ENCODE measurements at regions not wholly inside any gene's neighbourhood (a gene's known extent, or its start where the extent isn't known, plus 50 kb on each side); places are given as distances from the start of the nearest gene placed in this dataset.

GRCh38 chr5:29852329-29852728 lies 1341.2 kb upstream of the CDH6 start:
- H3K9me3 ChIP-seq (ENCODE audit: control insufficient read depth in 1 of 2, low read length in 2 of 2), result no peaks in the 10 kb centered on the region
- H3K4me1 Mint-ChIP-seq, result no peaks in the 10 kb centered on the region
- DNase-seq, result no peak
- no peaks in the 10 kb centered on the region for H3K4me1 ChIP-seq (ENCODE audit: insufficient read depth, low read length)
- no peak overlapping the region for H3K27ac Mint-ChIP-seq
- no peaks in the 10 kb centered on the region for H3K36me3 ChIP-seq (ENCODE audit: insufficient read depth, low read length)
- CTCF ChIA-PET (ENCODE audit: partially characterized antibody), result no interaction called here
- H3K27me3 Mint-ChIP-seq, result no peaks in the 10 kb centered on the region
- H3K4me3 Mint-ChIP-seq, result no peak overlapping the region
- no peak overlapping the region for H3K4me3 ChIP-seq (ENCODE audit: low read length in 2 of 2)
- H3K27ac ChIP-seq (ENCODE audit: low read depth, low read length), result no peak overlapping the region
- intact Hi-C loops (cut with micrococcal nuclease), result no loop called here
- POLR2A ChIA-PET (ENCODE audit: partially characterized antibody), result no interaction called here
- peaks cover 0 to 26% (median 14%) of the 10 kb centered on the region in 8 donors for H3K9me3 Mint-ChIP-seq
- H3K36me3 Mint-ChIP-seq, result no peaks in the 10 kb centered on the region
- H3K27me3 ChIP-seq (ENCODE audit: insufficient read depth, low read length), result no peaks in the 10 kb centered on the region

DNA sequence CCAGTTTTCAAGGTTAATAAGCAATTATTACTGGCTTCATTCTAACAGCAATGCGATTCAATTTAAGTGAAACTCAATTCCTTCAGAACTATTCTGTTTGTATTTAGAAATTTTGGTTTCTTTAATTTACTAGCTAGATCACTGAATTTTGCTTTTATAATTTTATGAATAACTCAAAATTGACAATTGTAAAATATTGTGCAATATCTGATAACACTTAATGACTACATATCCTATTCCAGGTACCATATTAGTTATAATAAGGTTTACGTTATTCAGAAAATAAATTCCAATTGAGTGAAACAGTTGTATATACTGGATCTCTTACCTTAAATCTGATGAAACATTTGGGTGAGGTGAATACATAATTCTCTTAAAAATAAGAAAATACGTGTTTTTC lies 1348.3 kb upstream of the CDH6 start:
- DNase-seq, result no peak
- ChIA-PET POLR2A (ENCODE audit: partially characterized antibody) (no interaction called here), CTCF (ENCODE audit: partially characterized antibody) (no interaction called here)
- Histone ChIP-seq H3K9me3 (ENCODE audit: control insufficient read depth in 1 of 2, low read length in 2 of 2) (no peaks in the 10 kb centered on the region), H3K27me3 (ENCODE audit: insufficient read depth, low read length) (no peaks in the 10 kb centered on the region), H3K4me1 (ENCODE audit: insufficient read depth, low read length) (no peaks in the 10 kb centered on the region), H3K27ac (ENCODE audit: low read depth, low read length) (no peak overlapping the region), H3K36me3 (ENCODE audit: insufficient read depth, low read length) (no peaks in the 10 kb centered on the region), H3K4me3 (ENCODE audit: low read length in 2 of 2) (no peak overlapping the region)
- intact Hi-C loops (cut with micrococcal nuclease), result no loop called here
- Mint-ChIP-seq H3K4me1 (no peaks in the 10 kb centered on the region), H3K27me3 (no peaks in the 10 kb centered on the region), H3K36me3 (no peaks in the 10 kb centered on the region), H3K27ac (no peak overlapping the region), H3K4me3 (no peak overlapping the region), H3K9me3 (peaks cover under 1 to 19% (median 7%) of the 10 kb centered on the region in 8 donors)

DNA sequence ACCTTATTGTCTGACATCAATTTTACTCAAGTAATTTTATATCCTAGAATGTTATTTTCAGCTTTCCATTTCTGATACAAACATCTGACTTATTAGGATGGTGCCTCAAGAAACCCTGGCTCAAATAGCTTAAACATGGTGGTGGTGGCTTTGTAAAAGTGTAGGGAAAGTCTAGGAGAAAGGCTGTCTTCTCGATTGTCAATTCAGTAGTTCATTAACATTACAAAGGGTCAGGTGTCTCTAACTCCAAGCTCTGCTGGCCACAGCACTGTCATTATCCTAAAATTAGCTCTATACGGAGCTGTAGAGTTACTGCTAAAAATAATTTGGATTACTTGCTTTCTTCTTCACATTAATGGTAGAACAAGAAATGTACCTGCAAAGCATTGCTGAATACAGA lies 1360.1 kb upstream of the CDH6 start:
- H3K27ac Mint-ChIP-seq, result no peak overlapping the region
- intact Hi-C loops (cut with micrococcal nuclease), result no loop called here
- H3K9me3 Mint-ChIP-seq, result peaks cover 2 to 31% (median 15%) of the 10 kb centered on the region in 8 donors
- H3K4me3 Mint-ChIP-seq, result no peak overlapping the region
- Histone ChIP-seq H3K4me1 (ENCODE audit: insufficient read depth, low read length) (no peaks in the 10 kb centered on the region), H3K4me3 (ENCODE audit: low read length in 2 of 2) (no peak overlapping the region), H3K36me3 (ENCODE audit: insufficient read depth, low read length) (no peaks in the 10 kb centered on the region), H3K9me3 (ENCODE audit: control insufficient read depth in 1 of 2, low read length in 2 of 2) (no peaks in the 10 kb centered on the region), H3K27me3 (ENCODE audit: insufficient read depth, low read length) (no peaks in the 10 kb centered on the region), H3K27ac (ENCODE audit: low read depth, low read length) (no peak overlapping the region)
- no peaks in the 10 kb centered on the region for H3K36me3 Mint-ChIP-seq
- H3K27me3 Mint-ChIP-seq, result no peaks in the 10 kb centered on the region
- ChIA-PET POLR2A (ENCODE audit: partially characterized antibody) (no interaction called here), CTCF (ENCODE audit: partially characterized antibody) (no interaction called here)
- no peak for DNase-seq
- H3K4me1 Mint-ChIP-seq, result no peaks in the 10 kb centered on the region

DNA sequence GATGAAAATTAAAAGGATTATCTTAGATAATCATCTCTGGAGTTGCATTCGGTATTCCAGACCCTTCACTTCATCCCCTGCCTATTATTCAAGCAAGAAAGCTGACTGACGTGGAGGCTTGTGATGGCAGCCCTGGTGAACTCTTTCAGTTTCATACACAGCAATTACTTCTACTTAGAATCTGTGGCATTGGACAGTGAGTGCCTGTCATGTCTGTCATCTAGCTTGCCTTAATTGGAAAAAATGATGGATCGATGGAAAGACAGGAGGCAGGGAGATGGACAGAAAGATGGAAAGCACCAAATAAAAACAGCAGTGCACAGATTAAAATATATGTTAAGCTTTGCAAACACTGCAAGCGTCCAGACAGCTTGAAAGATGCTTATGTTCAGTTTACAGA lies 1371.0 kb upstream of the CDH6 start:
- POLR2A ChIA-PET (ENCODE audit: partially characterized antibody), result no interaction called here
- CTCF ChIA-PET (ENCODE audit: partially characterized antibody), result no interaction called here
- no peak overlapping the region for H3K4me3 Mint-ChIP-seq

DNA sequence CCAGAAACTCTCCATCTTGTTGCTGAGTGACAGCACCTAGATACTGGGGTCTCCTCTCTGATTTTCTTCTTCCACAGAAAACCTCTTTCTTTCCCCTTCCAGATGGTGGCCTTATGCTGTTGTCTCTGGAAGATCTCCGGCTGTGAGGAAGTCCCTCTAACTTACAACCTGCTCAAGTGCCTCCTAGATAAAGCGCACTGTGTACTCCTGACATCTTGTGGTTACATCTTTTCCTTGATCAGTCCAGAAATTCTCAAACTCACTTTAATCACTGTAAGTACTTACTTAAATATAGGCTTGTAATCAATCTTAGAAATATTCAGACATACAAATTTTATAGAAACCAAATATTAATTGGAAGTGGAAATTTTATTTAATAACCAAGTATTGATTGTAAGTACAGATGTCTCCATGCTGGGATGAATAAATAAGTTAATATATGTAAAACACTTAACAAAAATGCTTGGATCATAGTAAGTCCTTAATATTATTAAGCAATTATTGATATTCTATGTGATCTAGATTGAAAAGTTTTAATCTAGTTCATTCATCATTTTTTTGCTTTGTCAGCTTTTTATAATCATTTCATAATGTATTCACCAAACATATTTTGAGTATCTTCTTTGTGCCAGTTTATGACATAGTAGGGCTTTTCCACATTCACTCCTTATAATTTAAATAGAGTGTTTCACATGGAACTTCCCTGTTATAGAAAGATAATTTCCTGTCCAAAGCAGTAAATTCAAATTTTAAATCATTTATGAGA lies 1381.4 kb upstream of the CDH6 start:
- Mint-ChIP-seq H3K4me3 (no peak overlapping the region), H3K4me1 (no peaks in the 10 kb centered on the region), H3K36me3 (no peaks in the 10 kb centered on the region), H3K27me3 (no peaks in the 10 kb centered on the region), H3K27ac (no peak overlapping the region), H3K9me3 (peaks cover 5 to 26% (median 10%) of the 10 kb centered on the region in 8 donors)
- CTCF ChIA-PET (ENCODE audit: partially characterized antibody), result no interaction called here
- Histone ChIP-seq H3K27me3 (ENCODE audit: insufficient read depth, low read length) (no peaks in the 10 kb centered on the region), H3K9me3 (ENCODE audit: control insufficient read depth in 1 of 2, low read length in 2 of 2) (no peaks in the 10 kb centered on the region), H3K4me3 (ENCODE audit: low read length in 2 of 2) (no peak overlapping the region), H3K36me3 (ENCODE audit: insufficient read depth, low read length) (no peaks in the 10 kb centered on the region), H3K4me1 (ENCODE audit: insufficient read depth, low read length) (no peaks in the 10 kb centered on the region), H3K27ac (ENCODE audit: low read depth, low read length) (no peak overlapping the region)
- POLR2A ChIA-PET (ENCODE audit: partially characterized antibody), result no interaction called here
- DNase-seq, result no peak
- intact Hi-C loops (cut with micrococcal nuclease), result no loop called here

More for the DNA sequence above, 1371.0 kb upstream of the CDH6 start:
- H3K9me3 Mint-ChIP-seq, result peaks cover 0 to 20% (median 7%) of the 10 kb centered on the region in 8 donors
- H3K9me3 ChIP-seq (ENCODE audit: control insufficient read depth in 1 of 2, low read length in 2 of 2), result no peaks in the 10 kb centered on the region
- no peaks in the 10 kb centered on the region for H3K4me1 Mint-ChIP-seq
- H3K4me1 ChIP-seq (ENCODE audit: insufficient read depth, low read length), result no peaks in the 10 kb centered on the region
- H3K36me3 ChIP-seq (ENCODE audit: insufficient read depth, low read length), result no peaks in the 10 kb centered on the region
- no peaks in the 10 kb centered on the region for H3K27me3 Mint-ChIP-seq
- no peak for DNase-seq
- intact Hi-C loops (cut with micrococcal nuclease), result no loop called here
- no peak overlapping the region for H3K4me3 ChIP-seq (ENCODE audit: low read length in 2 of 2)
- no peaks in the 10 kb centered on the region for H3K27me3 ChIP-seq (ENCODE audit: insufficient read depth, low read length)
- no peak overlapping the region for H3K27ac ChIP-seq (ENCODE audit: low read depth, low read length)
- no peaks in the 10 kb centered on the region for H3K36me3 Mint-ChIP-seq
- no peak overlapping the region for H3K27ac Mint-ChIP-seq

GRCh38 chr5:29805804-29806203 lies 1387.7 kb upstream of the CDH6 start:
- intact Hi-C loops (cut with micrococcal nuclease), result no loop called here
- Histone ChIP-seq H3K4me1 (ENCODE audit: insufficient read depth, low read length) (no peaks in the 10 kb centered on the region), H3K9me3 (ENCODE audit: control insufficient read depth in 1 of 2, low read length in 2 of 2) (no peaks in the 10 kb centered on the region), H3K36me3 (ENCODE audit: insufficient read depth, low read length) (no peaks in the 10 kb centered on the region), H3K27ac (ENCODE audit: low read depth, low read length) (no peak overlapping the region), H3K4me3 (ENCODE audit: low read length in 2 of 2) (no peak overlapping the region), H3K27me3 (ENCODE audit: insufficient read depth, low read length) (no peaks in the 10 kb centered on the region)
- POLR2A ChIA-PET (ENCODE audit: partially characterized antibody), result no interaction called here
- no peak for DNase-seq
- H3K4me1 Mint-ChIP-seq, result no peaks in the 10 kb centered on the region
- no peak overlapping the region for H3K4me3 Mint-ChIP-seq
- H3K27ac Mint-ChIP-seq, result no peak overlapping the region
- no peaks in the 10 kb centered on the region for H3K36me3 Mint-ChIP-seq
- H3K9me3 Mint-ChIP-seq, result peaks cover 0 to 10% (median 7%) of the 10 kb centered on the region in 8 donors
- no peaks in the 10 kb centered on the region for H3K27me3 Mint-ChIP-seq
- CTCF ChIA-PET (ENCODE audit: partially characterized antibody), result no interaction called here

- CTCF ChIA-PET (ENCODE audit: partially characterized antibody), result no interaction called here
- POLR2A ChIA-PET (ENCODE audit: partially characterized antibody), result no interaction called here
- H3K4me1 Mint-ChIP-seq, result no peaks in the 10 kb centered on the region
- H3K4me1 ChIP-seq (ENCODE audit: insufficient read depth, low read length), result no peaks in the 10 kb centered on the region
- H3K27me3 ChIP-seq (ENCODE audit: insufficient read depth, low read length), result no peaks in the 10 kb centered on the region
- no peaks in the 10 kb centered on the region for H3K27me3 Mint-ChIP-seq
- no peaks in the 10 kb centered on the region for H3K36me3 Mint-ChIP-seq
- H3K9me3 Mint-ChIP-seq, result peaks cover 0 to 15% (median 4%) of the 10 kb centered on the region in 8 donors
- no peak overlapping the region for H3K27ac Mint-ChIP-seq
- no peaks in the 10 kb centered on the region for H3K36me3 ChIP-seq (ENCODE audit: insufficient read depth, low read length)
- H3K27ac ChIP-seq (ENCODE audit: low read depth, low read length), result no peak overlapping the region
- H3K4me3 ChIP-seq (ENCODE audit: low read length in 2 of 2), result no peak overlapping the region
- intact Hi-C loops (cut with micrococcal nuclease), result no loop called here
- no peaks in the 10 kb centered on the region for H3K9me3 ChIP-seq (ENCODE audit: control insufficient read depth in 1 of 2, low read length in 2 of 2)
- no peak overlapping the region for H3K4me3 Mint-ChIP-seq
- no peak for DNase-seq
Observed at GRCh38 chr5:29800752-29801151, 1392.7 kb upstream of the CDH6 start.

GRCh38 chr5:29796013-29796412 lies 1397.5 kb upstream of the CDH6 start:
- ChIA-PET CTCF (ENCODE audit: partially characterized antibody) (no interaction called here), POLR2A (ENCODE audit: partially characterized antibody) (no interaction called here)
- Histone ChIP-seq H3K9me3 (ENCODE audit: control insufficient read depth in 1 of 2, low read length in 2 of 2) (no peaks in the 10 kb centered on the region), H3K36me3 (ENCODE audit: insufficient read depth, low read length) (no peaks in the 10 kb centered on the region), H3K4me1 (ENCODE audit: insufficient read depth, low read length) (no peaks in the 10 kb centered on the region), H3K27ac (ENCODE audit: low read depth, low read length) (no peak overlapping the region), H3K4me3 (ENCODE audit: low read length in 2 of 2) (no peak overlapping the region), H3K27me3 (ENCODE audit: insufficient read depth, low read length) (no peaks in the 10 kb centered on the region)
- Mint-ChIP-seq H3K36me3 (no peaks in the 10 kb centered on the region), H3K27ac (no peak overlapping the region), H3K4me1 (no peaks in the 10 kb centered on the region), H3K4me3 (no peak overlapping the region), H3K9me3 (peaks cover 3 to 14% (median 7%) of the 10 kb centered on the region in 8 donors), H3K27me3 (no peaks in the 10 kb centered on the region)
- intact Hi-C loops (cut with micrococcal nuclease), result no loop called here
- DNase-seq, result no peak

Data from CD4-positive, alpha-beta memory T cell (primary cell).